Mesendoderm (in vitro differentiated cells): ENCODE measurements at regions not wholly inside any gene's neighbourhood (a gene's known extent, or its start where the extent isn't known, plus 50 kb on each side); places are given as distances from the start of the nearest gene placed in this dataset.
"Not testable (repeated sequence)": the region's sequence is repeated elsewhere in the genome, so short reads cannot be mapped to it uniquely, and the experiment has no call there.

Experiments
- DNase-seq: peaks from one replicate; pipeline ENCODE4 v3.0.0; 2013
- H2AK5ac ChIP-seq: 2 replicates; pipeline ENCODE4 v1.6.1; 2013; ENCODE audit warnings: low read length, inconsistent platforms
- H2BK120ac ChIP-seq: 2 replicates; pipeline ENCODE4 v1.6.1; 2013; ENCODE audit warnings: low read depth, mild to moderate bottlenecking, low read length, moderate library complexity, mixed read lengths
- H2BK15ac ChIP-seq: replicated peaks from 2 replicates; pipeline ENCODE4 v1.6.1; 2013; ENCODE audit warnings: low read depth, mild to moderate bottlenecking, moderate library complexity
- H2BK5ac ChIP-seq: 2 replicates; pipeline ENCODE4 v1.6.1; 2013; ENCODE audit warnings: low read length, inconsistent platforms
- H3K18ac ChIP-seq: 2 replicates; pipeline ENCODE4 v1.6.1; 2013; ENCODE audit warnings: mild to moderate bottlenecking, low read length, mixed read lengths
- H3K23ac ChIP-seq: one replicate; pipeline ENCODE4 v1.6.1; 2013; ENCODE audit warnings: low read length
- H3K27ac ChIP-seq: 2 replicates; pipeline ENCODE4 v1.5.1; 2013; ENCODE audit warnings: low read depth, mild to moderate bottlenecking, inconsistent platforms, low read length, moderate library complexity
- H3K27me3 ChIP-seq: 2 replicates; pipeline ENCODE4 v1.6.1; 2013; ENCODE audit warnings: low read length, control low read depth, mild to moderate bottlenecking, inconsistent platforms; ENCODE audit not compliant: insufficient read depth, poor library complexity
- H3K36me3 ChIP-seq: 2 replicates; pipeline ENCODE4 v1.6.1; 2013; ENCODE audit warnings: low read length, inconsistent platforms; ENCODE audit not compliant: control insufficient read depth, insufficient read depth
- H3K4ac ChIP-seq: one replicate; pipeline ENCODE4 v1.6.1; 2013; ENCODE audit warnings: low read depth, mild to moderate bottlenecking, low read length, moderate library complexity
- H3K4me1 ChIP-seq: 2 replicates; pipeline ENCODE4 v1.6.1; 2013; ENCODE audit warnings: low read depth, low read length, inconsistent platforms; ENCODE audit not compliant: control insufficient read depth
- H3K4me2 ChIP-seq: 2 replicates; pipeline ENCODE4 v1.6.1; 2013; ENCODE audit warnings: low read length
- H3K4me3 ChIP-seq: 2 replicates; pipeline ENCODE4 v1.5.1; 2013; ENCODE audit warnings: mild to moderate bottlenecking, low read length
- H3K56ac ChIP-seq: one replicate; pipeline ENCODE4 v1.6.1; 2013; ENCODE audit warnings: low read length
- H3K79me1 ChIP-seq: 2 replicates; pipeline ENCODE4 v1.6.1; 2013; ENCODE audit warnings: low read length, inconsistent platforms
- H3K79me2 ChIP-seq: 2 replicates; pipeline ENCODE4 v1.6.1; 2013; ENCODE audit warnings: mild to moderate bottlenecking, low read length; ENCODE audit not compliant: control insufficient read depth, insufficient read depth
- H3K9ac ChIP-seq: 2 replicates; pipeline ENCODE4 v1.6.1; 2013; ENCODE audit warnings: low read length, inconsistent platforms
- H4K5ac ChIP-seq: one replicate; pipeline ENCODE4 v1.6.1; 2013; ENCODE audit warnings: low read length
- H4K8ac ChIP-seq: one replicate; pipeline ENCODE4 v1.6.1; 2013; ENCODE audit warnings: low read depth, mild to moderate bottlenecking, control low read depth, low read length, moderate library complexity
- WGBS: extraction: QIAGEN DNeasy Blood & Tissue Kit; methylation state at CpG from one replicate; pipeline ENCODE4 v1.1.7; 2013; ENCODE audit warnings: low lambda C conversion rate, missing lambda C conversion rate; ENCODE audit not compliant: insufficient coverage; ENCODE audit errors: extremely low coverage; 5-methylcytosine and 5-hydroxymethylcytosine counted together

GRCh38 chr2:53114991-53115390 lies 652.6 kb upstream of the CHAC2 start:
- Histone ChIP-seq H3K27me3 (no peaks in the 10 kb centered on the region), H2BK120ac (no peak overlapping the region), H3K79me2 (no peaks in the 10 kb centered on the region), H4K5ac (no peak overlapping the region), H3K4me1 (peaks cover 2% of the 10 kb centered on the region), H3K4me3 (no peak overlapping the region), H3K79me1 (no peaks in the 10 kb centered on the region), H3K4me2 (no peak overlapping the region), H2AK5ac (no peak overlapping the region), H3K23ac (no peak overlapping the region), H2BK5ac (no peak overlapping the region), H3K9ac (no peak overlapping the region), H4K8ac (no peak overlapping the region), H3K56ac (no peak overlapping the region), H3K36me3 (no peaks in the 10 kb centered on the region), H3K27ac (no peak overlapping the region), H3K18ac (no peak overlapping the region), H3K4ac (no peak overlapping the region), H2BK15ac (no peak overlapping the region)
- no peak for DNase-seq
- WGBS: no CpG with 5 or more reads among the region's 1 CpG

GRCh38 chr2:53114582-53114981 lies 653.0 kb upstream of the CHAC2 start:
- Histone ChIP-seq H4K5ac (no peak overlapping the region), H3K18ac (no peak overlapping the region), H2AK5ac (no peak overlapping the region), H3K4me1 (peaks cover 2% of the 10 kb centered on the region), H4K8ac (no peak overlapping the region), H3K9ac (no peak overlapping the region), H3K36me3 (no peaks in the 10 kb centered on the region), H2BK120ac (no peak overlapping the region), H3K4ac (no peak overlapping the region), H3K79me2 (no peaks in the 10 kb centered on the region), H3K4me3 (no peak overlapping the region), H3K4me2 (no peak overlapping the region), H2BK15ac (no peak overlapping the region), H3K79me1 (no peaks in the 10 kb centered on the region), H3K27ac (no peak overlapping the region), H3K23ac (no peak overlapping the region), H3K27me3 (no peaks in the 10 kb centered on the region), H2BK5ac (no peak overlapping the region), H3K56ac (no peak overlapping the region)
- DNase-seq: no peak
- no CpG with 5 or more reads among the region's 2 CpGs for WGBS

GRCh38 chr2:53112408-53112807 lies 655.2 kb upstream of the CHAC2 start:
- no CpG with 5 or more reads among the region's 9 CpGs for WGBS
- not testable (repeated sequence) for H2AK5ac ChIP-seq, H3K4me2 ChIP-seq, H3K4ac ChIP-seq, H3K9ac ChIP-seq, H2BK15ac ChIP-seq, H3K23ac ChIP-seq, H2BK120ac ChIP-seq, H3K4me1 ChIP-seq, H3K27ac ChIP-seq, H3K56ac ChIP-seq, H3K27me3 ChIP-seq, H4K5ac ChIP-seq, H3K18ac ChIP-seq, H3K79me1 ChIP-seq, H3K36me3 ChIP-seq, H3K4me3 ChIP-seq, H3K79me2 ChIP-seq, DNase-seq, H4K8ac ChIP-seq, H2BK5ac ChIP-seq

- H3K27ac ChIP-seq: no peak overlapping the region
- H2BK15ac ChIP-seq: no peak overlapping the region
- H3K79me1 ChIP-seq: no peaks in the 10 kb centered on the region
- no peak overlapping the region for H2AK5ac ChIP-seq
- no peak overlapping the region for H3K4me2 ChIP-seq
- no peak overlapping the region for H3K9ac ChIP-seq
- no peak overlapping the region for H3K23ac ChIP-seq
- no peak overlapping the region for H2BK5ac ChIP-seq
- H3K4ac ChIP-seq: no peak overlapping the region
- H3K27me3 ChIP-seq: no peaks in the 10 kb centered on the region
- no peak overlapping the region for H3K56ac ChIP-seq
- no peak overlapping the region for H4K8ac ChIP-seq
- H3K79me2 ChIP-seq: no peaks in the 10 kb centered on the region
- no peak overlapping the region for H2BK120ac ChIP-seq
- no peaks in the 10 kb centered on the region for H3K36me3 ChIP-seq
- H3K18ac ChIP-seq: no peak overlapping the region
- no peak overlapping the region for H3K4me3 ChIP-seq
- peaks cover 2% of the 10 kb centered on the region for H3K4me1 ChIP-seq
- no peak for DNase-seq
- no CpG with 5 or more reads among the region's 3 CpGs for WGBS
- H4K5ac ChIP-seq: no peak overlapping the region
These were observed 656.2 kb upstream of the CHAC2 start for GRCh38 chr2:53111406-53111805.

- Histone ChIP-seq H4K5ac (no peak overlapping the region), H3K27ac (no peak overlapping the region), H3K27me3 (no peaks in the 10 kb centered on the region), H3K4me1 (peaks cover 2% of the 10 kb centered on the region), H3K18ac (peak overlapping the region; percentile 39), H3K79me2 (no peaks in the 10 kb centered on the region), H2BK120ac (no peak overlapping the region), H3K4me2 (no peak overlapping the region), H2AK5ac (no peak overlapping the region), H2BK5ac (no peak overlapping the region), H2BK15ac (no peak overlapping the region), H3K4ac (no peak overlapping the region), H3K56ac (no peak overlapping the region), H3K4me3 (no peak overlapping the region), H3K9ac (no peak overlapping the region), H3K36me3 (no peaks in the 10 kb centered on the region), H3K79me1 (no peaks in the 10 kb centered on the region), H4K8ac (no peak overlapping the region), H3K23ac (no peak overlapping the region)
- no CpG with 5 or more reads among the region's 1 CpG for WGBS
- no peak for DNase-seq
These were observed 656.6 kb upstream of the CHAC2 start for GRCh38 chr2:53111004-53111403.

GRCh38 chr2:53108246-53108645 lies 659.4 kb upstream of the CHAC2 start:
- Histone ChIP-seq H3K36me3 (no peaks in the 10 kb centered on the region), H2BK15ac (no peak overlapping the region), H3K27ac (no peak overlapping the region), H2BK5ac (no peak overlapping the region), H3K4ac (no peak overlapping the region), H3K23ac (no peak overlapping the region), H3K9ac (no peak overlapping the region), H3K4me1 (peaks cover 2% of the 10 kb centered on the region), H3K56ac (no peak overlapping the region), H2AK5ac (peak overlapping the region; percentile 89), H3K18ac (no peak overlapping the region), H3K4me2 (no peak overlapping the region), H4K8ac (no peak overlapping the region), H3K27me3 (no peaks in the 10 kb centered on the region), H3K79me2 (no peaks in the 10 kb centered on the region), H3K4me3 (no peak overlapping the region), H3K79me1 (no peaks in the 10 kb centered on the region), H4K5ac (no peak overlapping the region), H2BK120ac (no peak overlapping the region)
- DNase-seq: no peak
- no CpG with 5 or more reads among the region's 2 CpGs for WGBS
